DMS153 treated with DMSO at 0.1 percent for 48 hours (cell line): ENCODE measurements at regions not wholly inside any gene's neighbourhood (a gene's known extent, or its start where the extent isn't known, plus 50 kb on each side); places are given as distances from the start of the nearest gene placed in this dataset.
A peak's percentile ranks its signal among the peaks of the same experiment; 100 is the strongest.
"Not testable (repeated sequence)": the region's sequence is repeated elsewhere in the genome, so short reads cannot be mapped to it uniquely, and the experiment has no call there.

Experiments used
- DNase-seq: peaks from one replicate; lab custom pipeline; 2025; ENCODE audit not compliant: unreplicated experiment; lab: John Stamatoyannopoulos, UW

DNA sequence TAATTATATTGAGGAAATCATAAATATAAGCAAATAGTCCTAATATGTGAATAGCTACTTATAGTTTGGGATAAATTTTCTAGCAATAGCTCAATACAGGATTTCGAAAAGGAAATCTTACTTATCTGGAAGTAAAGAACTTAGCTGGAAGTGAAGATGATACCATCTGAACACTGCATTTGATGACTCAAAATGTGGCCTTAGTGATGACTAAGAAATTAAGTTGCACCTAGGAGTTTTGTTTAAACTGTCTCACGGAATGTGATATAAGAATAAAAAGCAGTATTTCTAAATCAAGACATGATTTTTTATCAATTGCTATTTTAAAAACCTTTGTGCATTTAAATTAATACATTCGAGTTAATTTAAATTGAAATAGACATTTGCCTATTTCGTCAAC, 91.2 kb downstream of the EOMES start:
- DNase-seq: no peak

DNA sequence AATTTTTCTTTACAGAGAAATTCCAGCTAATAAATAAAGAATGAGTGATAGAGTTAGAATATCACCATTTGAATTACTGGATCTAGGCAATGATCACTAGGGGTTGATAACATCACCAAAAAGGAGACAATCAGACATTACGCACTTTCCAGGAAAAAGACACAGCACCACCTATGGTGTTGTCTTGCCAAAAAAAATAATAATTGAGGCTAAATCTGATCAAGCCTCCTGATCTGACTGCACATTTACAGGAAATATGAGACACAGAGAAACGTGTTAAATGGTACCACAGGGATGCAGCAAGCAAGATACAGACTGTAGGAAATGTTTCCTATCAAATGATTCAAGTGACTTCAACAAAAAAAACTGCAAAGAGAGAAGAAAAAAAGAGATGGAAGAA, 92.8 kb downstream of the EOMES start:
- DNase-seq: no peak

- DNase-seq: no peak
These were observed 93.9 kb downstream of the EOMES start for GRCh38 chr3:27628026-27628750.

DNA sequence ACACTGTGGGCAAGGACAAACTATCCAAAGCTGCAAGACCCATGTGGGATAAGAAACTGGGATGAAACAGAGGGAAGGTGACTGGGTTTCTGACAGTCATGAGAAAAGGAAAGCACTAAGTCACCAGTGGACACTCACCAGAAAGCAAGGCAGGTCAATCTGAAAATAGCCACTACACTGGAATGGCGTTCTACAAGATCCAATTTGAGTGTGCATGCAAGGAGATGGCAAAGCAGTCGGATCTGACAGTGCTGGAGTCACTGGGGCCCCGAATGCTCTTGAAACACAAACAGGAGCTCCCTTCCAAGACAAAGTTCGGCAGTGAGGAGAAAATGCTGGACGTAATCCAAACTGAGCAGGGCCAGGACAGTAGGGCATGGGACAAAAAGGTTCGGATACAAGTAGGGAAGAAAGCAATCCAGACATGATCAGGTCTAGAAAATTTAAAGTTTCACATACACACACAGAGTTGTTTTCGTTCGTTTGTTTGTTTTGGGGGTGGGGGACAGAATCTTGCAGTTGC, 95.5 kb downstream of the EOMES start:
- no peak for DNase-seq

GRCh38 chr3:27625864-27626263, 96.3 kb downstream of the EOMES start:
- DNase-seq: no peak

- DNase-seq: peak; percentile 5
These were observed 98.9 kb downstream of the EOMES start for GRCh38 chr3:27623085-27623753.

- no peak for DNase-seq
These were observed 104.6 kb downstream of the EOMES start for GRCh38 chr3:27617552-27617951.

- DNase-seq: no peak
These were observed 106.1 kb downstream of the EOMES start for GRCh38 chr3:27616031-27616430.

DNA sequence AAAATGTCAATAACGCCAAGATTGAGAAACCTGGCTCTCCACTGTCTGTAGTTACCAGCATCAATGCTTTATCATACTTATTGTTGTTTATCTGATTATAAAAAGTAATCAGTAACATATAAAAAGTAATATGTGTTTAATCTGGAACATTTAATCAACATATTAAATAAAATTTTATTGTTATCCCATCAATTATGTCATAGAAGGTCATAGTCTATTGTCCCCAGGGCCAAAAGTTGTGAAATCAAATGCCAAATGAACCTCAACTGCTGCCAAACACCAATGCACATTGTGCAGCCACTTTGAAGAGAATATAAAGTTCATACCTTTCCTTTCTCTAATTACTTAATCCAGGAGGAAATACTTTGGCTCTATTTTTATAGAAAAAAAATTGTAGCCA, 106.6 kb downstream of the EOMES start:
- DNase-seq: no peak

DNA sequence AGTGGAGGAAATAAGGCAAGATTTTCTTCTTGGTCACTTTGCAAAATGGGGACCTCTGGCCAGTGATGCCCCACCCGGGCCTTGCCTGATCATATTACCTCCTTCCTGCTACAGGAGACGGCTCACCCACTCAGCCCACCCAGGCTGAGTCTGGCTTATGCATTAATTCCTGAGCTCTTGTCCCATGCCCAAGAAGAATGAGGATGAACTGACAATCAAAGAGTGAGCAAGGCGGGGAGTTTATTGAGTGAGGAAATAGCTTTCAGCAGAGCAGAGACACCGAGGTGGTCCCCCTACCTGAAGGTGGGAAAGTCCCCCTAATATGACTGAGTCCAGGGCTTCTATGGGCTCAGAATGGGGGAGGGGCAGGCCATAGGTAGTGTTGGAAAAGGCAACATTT, 107.5 kb downstream of the EOMES start:
- DNase-seq: no peak

DNA sequence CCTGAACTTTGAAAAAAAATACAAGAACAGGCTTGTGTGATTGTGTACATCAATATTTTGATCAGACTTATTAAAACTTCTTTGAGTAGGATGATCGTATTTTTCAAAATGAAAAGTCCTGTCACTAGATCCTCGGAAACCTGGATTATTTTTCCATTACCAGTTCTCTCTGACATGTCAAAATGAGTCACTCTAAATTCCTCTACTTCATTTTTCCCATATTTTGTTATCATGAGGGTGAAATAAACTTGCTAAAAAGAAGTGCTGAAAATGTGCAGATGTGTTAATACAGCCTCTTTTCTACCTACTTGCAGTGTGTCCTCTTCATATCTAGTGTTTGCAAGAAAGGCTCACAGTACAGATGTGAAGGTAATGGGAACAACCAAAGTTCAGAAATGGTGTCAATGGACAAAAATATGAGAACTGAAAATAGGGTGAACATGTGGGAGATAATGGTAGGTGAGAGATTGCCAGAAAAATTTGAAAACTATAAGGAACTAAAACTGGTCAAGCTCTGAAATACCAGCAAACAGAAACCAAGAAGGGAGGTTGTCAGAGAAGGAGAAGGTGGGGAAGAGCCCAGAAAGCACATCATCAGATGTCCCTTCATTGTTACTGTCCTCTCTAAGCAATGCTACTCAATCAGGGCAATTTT, 108.2 kb downstream of the EOMES start:
- DNase-seq: no peak

- DNase-seq: no peak
These were observed 111.2 kb downstream of the EOMES start for GRCh38 chr3:27610800-27611525.

- DNase-seq: no peak
These were observed 114.8 kb downstream of the EOMES start for GRCh38 chr3:27607370-27607769.

GRCh38 chr3:27606537-27606936, 115.6 kb downstream of the EOMES start:
- no peak for DNase-seq

GRCh38 chr3:27601311-27601710, 117.1 kb upstream of the SLC4A7 start:
- not testable (repeated sequence) for DNase-seq

DNA sequence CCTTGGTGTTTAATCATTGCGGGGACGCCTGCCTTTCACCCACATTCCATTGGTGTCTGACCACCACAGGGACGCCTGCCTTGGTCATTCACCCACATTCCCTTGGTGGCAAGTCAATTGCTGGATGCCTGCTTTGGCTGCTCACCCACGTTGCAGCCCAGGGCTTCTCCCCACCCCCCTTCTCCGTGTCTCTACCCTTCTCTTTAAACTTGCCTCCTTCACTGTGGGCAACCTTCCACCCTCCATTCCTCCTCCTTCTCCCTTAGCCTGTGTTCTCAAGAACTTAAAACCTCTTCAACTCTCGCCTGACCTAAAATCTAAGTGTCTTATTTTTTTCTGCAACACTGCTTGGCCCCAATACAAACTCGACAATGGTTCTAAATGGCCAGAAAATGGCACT, 115.6 kb upstream of the SLC4A7 start:
- DNase-seq: not testable (repeated sequence)

- no peak for DNase-seq
These were observed 112.7 kb upstream of the SLC4A7 start for GRCh38 chr3:27596921-27597320.

GRCh38 chr3:27596334-27596841, 112.2 kb upstream of the SLC4A7 start:
- no peak for DNase-seq

DNA sequence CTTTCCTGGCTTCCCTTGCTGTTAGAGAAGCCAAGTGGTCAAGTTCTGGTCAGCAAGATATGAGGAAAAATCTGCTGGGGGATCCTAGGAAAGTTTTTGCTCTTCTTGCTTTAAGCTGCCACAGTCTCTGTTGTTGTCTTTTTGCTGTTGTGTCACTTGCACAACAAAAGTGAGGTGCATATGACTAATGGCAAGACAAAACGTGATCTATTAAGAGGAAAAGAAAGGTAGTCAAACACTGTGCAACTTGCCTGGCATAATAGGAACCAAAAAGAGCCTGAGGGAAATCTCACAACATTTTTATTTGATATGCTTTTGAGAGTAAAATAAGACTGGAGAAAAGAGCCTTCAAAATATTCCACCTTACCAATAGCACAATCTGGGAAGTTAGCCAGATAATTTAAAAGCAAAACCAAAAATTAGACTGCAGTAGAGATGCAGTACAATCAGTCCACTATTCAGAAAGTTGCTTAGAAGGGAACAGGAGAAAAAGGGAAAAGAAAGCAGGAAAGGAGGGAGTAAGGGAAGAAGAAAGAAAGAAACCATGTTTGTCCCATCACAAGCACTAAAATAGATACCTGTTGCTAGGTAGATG, 110.0 kb upstream of the SLC4A7 start:
- DNase-seq: no peak

DNA sequence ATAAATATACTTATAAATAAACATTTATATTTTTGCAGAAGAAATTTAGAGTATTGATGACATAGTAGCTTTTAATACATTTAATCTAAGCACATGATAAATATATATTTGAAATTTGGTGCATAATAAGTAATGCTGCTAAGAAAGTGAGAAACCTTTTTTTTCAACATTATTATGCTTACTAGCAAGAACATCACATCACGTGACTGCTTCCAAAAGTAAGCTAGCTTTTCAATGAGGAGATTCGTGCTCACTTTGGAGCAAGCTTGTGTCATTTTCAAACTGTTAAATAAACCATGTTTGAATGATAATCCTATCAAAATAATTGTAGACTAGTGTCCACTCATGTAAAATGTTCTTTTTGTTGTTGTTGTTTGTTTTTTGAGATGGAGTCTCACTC, 109.0 kb upstream of the SLC4A7 start:
- DNase-seq: no peak
